ENCODE measurements at regions not wholly inside any gene's neighbourhood (a gene's known extent, or its start where the extent isn't known, plus 50 kb on each side); places are given as distances from the start of the nearest gene placed in this dataset.

GRCh38 chr3:106063909-106064308, 195.1 kb upstream of the CBLB start:
- Histone ChIP-seq H3K27ac (no peak overlapping the region), H3K4me3 (no peak overlapping the region), H3K4me1 (no peaks in the 10 kb centered on the region), H3K27me3 (ENCODE audit: insufficient read depth in 3 of 3, low read length in 2 of 3) (no peaks in the 10 kb centered on the region), H3K36me3 (ENCODE audit: insufficient read depth in 1 of 2, low read depth in 1 of 2) (no peaks in the 10 kb centered on the region), H3K9me3 (peaks cover 5% of the 10 kb centered on the region)
- no peak for TF ChIP-seq CTCF (IDR thresholded peaks at IDR 0.05)
- 96 to 98% (median 97%) methylated on average over 3 of the region's 3 CpGs for WGBS, 3 donors
- intact Hi-C loops (cut with DNase I): no loop called here
- ATAC-seq (no peak), DNase-seq (no peak)

GRCh38 chr3:106065831-106066230, 197.0 kb upstream of the CBLB start:
- H3K4me1 ChIP-seq: no peaks in the 10 kb centered on the region
- DNase-seq: no peak
- no peaks in the 10 kb centered on the region for H3K36me3 ChIP-seq (ENCODE audit: insufficient read depth in 1 of 2, low read depth in 1 of 2)
- H3K27ac ChIP-seq: no peak overlapping the region
- H3K9me3 ChIP-seq: peaks cover 5% of the 10 kb centered on the region
- H3K27me3 ChIP-seq (ENCODE audit: insufficient read depth in 3 of 3, low read length in 2 of 3): no peaks in the 10 kb centered on the region
- intact Hi-C loops (cut with DNase I): no loop called here
- no peak for ATAC-seq
- TF ChIP-seq CTCF (IDR thresholded peaks at IDR 0.05): no peak
- no peak overlapping the region for H3K4me3 ChIP-seq

- Histone ChIP-seq H3K4me1 (no peaks in the 10 kb centered on the region), H3K27ac (no peak overlapping the region), H3K36me3 (ENCODE audit: insufficient read depth in 1 of 2, low read depth in 1 of 2) (no peaks in the 10 kb centered on the region), H3K9me3 (peaks cover 5% of the 10 kb centered on the region), H3K4me3 (no peak overlapping the region), H3K27me3 (ENCODE audit: insufficient read depth in 3 of 3, low read length in 2 of 3) (no peaks in the 10 kb centered on the region)
- DNase-seq (no peak), ATAC-seq (no peak)
- no peak for TF ChIP-seq CTCF (IDR thresholded peaks at IDR 0.05)
- intact Hi-C loops (cut with DNase I): no loop called here
- 86 to 93% (median 90%) methylated on average over 3 of the region's 3 CpGs for WGBS, 3 donors
Observed at GRCh38 chr3:106067711-106068110, 198.9 kb upstream of the CBLB start.

- WGBS, 3 donors: 39 to 59% (median 44%) methylated on average over 1 of the region's 1 CpG
- DNase-seq (no peak), ATAC-seq (no peak)
- Histone ChIP-seq H3K4me3 (no peak overlapping the region), H3K36me3 (ENCODE audit: insufficient read depth in 1 of 2, low read depth in 1 of 2) (no peaks in the 10 kb centered on the region), H3K4me1 (no peaks in the 10 kb centered on the region), H3K27ac (no peak overlapping the region), H3K27me3 (ENCODE audit: insufficient read depth in 3 of 3, low read length in 2 of 3) (no peaks in the 10 kb centered on the region), H3K9me3 (peaks cover 5% of the 10 kb centered on the region)
- intact Hi-C loops (cut with DNase I): no loop called here
- TF ChIP-seq CTCF (IDR thresholded peaks at IDR 0.05): no peak
Observed at GRCh38 chr3:106068381-106068780, 199.6 kb upstream of the CBLB start.

GRCh38 chr3:106068795-106069194, 200.0 kb upstream of the CBLB start:
- DNase-seq: no peak
- Histone ChIP-seq H3K9me3 (peaks cover 5% of the 10 kb centered on the region), H3K36me3 (ENCODE audit: insufficient read depth in 1 of 2, low read depth in 1 of 2) (no peaks in the 10 kb centered on the region), H3K4me1 (no peaks in the 10 kb centered on the region), H3K27me3 (ENCODE audit: insufficient read depth in 3 of 3, low read length in 2 of 3) (no peaks in the 10 kb centered on the region), H3K4me3 (no peak overlapping the region), H3K27ac (no peak overlapping the region)
- ATAC-seq: peak in 1 of 4 donors; percentile 29
- intact Hi-C loops (cut with DNase I): no loop called here
- no peak for TF ChIP-seq CTCF (IDR thresholded peaks at IDR 0.05)
- 39 to 80% (median 45%) methylated on average over 2 of the region's 2 CpGs for WGBS, 3 donors
